Ovary (tissue), 7 donors: ENCODE measurements at regions not wholly inside any gene's neighbourhood (a gene's known extent, or its start where the extent isn't known, plus 50 kb on each side); places are given as distances from the start of the nearest gene placed in this dataset.
"Not testable (repeated sequence)": the region's sequence is repeated elsewhere in the genome, so short reads cannot be mapped to it uniquely, and the experiment has no call there.

Experiments
- DNase-seq, 5 donors: peaks; one replicate each; pipeline ENCODE4 v3.0.0-alpha.2; 2019 to 2020
- H3K27ac ChIP-seq, 2 donors: fragments of 200-600 bp; one replicate each; pipeline versions ENCODE4 v1.5.1 to v1.8.0; 2019 to 2022
- H3K27me3 ChIP-seq: fragments of 200-600 bp; one replicate; pipeline ENCODE4 v1.8.0; 2022
- H3K36me3 ChIP-seq: fragments of 200-600 bp; sonication (generic); one replicate; pipeline ENCODE4 v1.5.1; 2019
- H3K4me1 ChIP-seq: one replicate; pipeline ENCODE4 v1.8.1; 2013; ENCODE audit warnings: mild to moderate bottlenecking, moderate library complexity; ENCODE audit not compliant: insufficient read depth
- H3K4me3 ChIP-seq: fragments of 200-600 bp; sonication (generic); one replicate; pipeline ENCODE4 v1.5.1; 2017
- H3K9me3 ChIP-seq, 2 donors: fragments of 200-600 bp in 1 of 2; sonication (generic) in 1 of 2; one replicate each; pipeline versions ENCODE4 v1.5.1 to v1.8.1; 2013 to 2019; ENCODE audit warnings: mild to moderate bottlenecking in 1 of 2, moderate library complexity in 1 of 2
- EP300 ChIP-seq: sonication (generic); formaldehyde crosslinking; IDR thresholded peaks from one replicate; pipeline ENCODE4 v1.6.1; 2017; ENCODE audit warnings: antibody characterized with exemption
- POLR2A ChIP-seq: fragments of 450-650 bp; IDR thresholded peaks from one replicate; pipeline ENCODE4 v1.6.1; 2017; ENCODE audit warnings: antibody characterized with exemption, mild to moderate bottlenecking, moderate library complexity
- WGBS, 3 donors: extraction: QIAGEN DNeasy Blood & Tissue Kit in 1 of 3; methylation state at CpG; one replicate each; pipeline versions ENCODE4 v1.1.5 to v1.1.7; 2013 to 2017; 5-methylcytosine and 5-hydroxymethylcytosine counted together
- intact Hi-C, 4 donors: fragments of 100-400 bp; cut with DNase I; formaldehyde crosslinking; loops; one replicate each; pipeline versions ENCODE4 v1.11.0 to v1.15.1; 2022 to 2023
- TF ChIP-seq, protein P1 (sequence below), 3 donors: fragments of 450-650 bp in 2 of 3; fragments of 200-600 bp in 1 of 3; IDR thresholded peaks; one replicate each; pipeline versions ENCODE4 v1.5.1 to v1.8.0; 2016 to 2022; ENCODE audit warnings: antibody characterized with exemption in 3 of 3, mild to moderate bottlenecking in 1 of 3
- donor health status: DM: no; HTN: no; CAD: no; lungs with moderate emphysema.
- donor health status: DM: no; HTN: no; CAD: no.
- donor health status: Bipolar disorder and iron deficiency.
- donor health status: DM: no; HTN: no; CAD: no.
- donor health status: DM: yes; HTN: yes; CAD: no.

GRCh38 chr4:95929448-95930064, 89.7 kb downstream of the PDHA2 start:
- Histone ChIP-seq H3K9me3 (no peaks in the 10 kb centered on the region), H3K4me3 (no peak overlapping the region), H3K27ac (no peak overlapping the region), H3K27me3 (no peaks in the 10 kb centered on the region), H3K36me3 (no peaks in the 10 kb centered on the region), H3K4me1 (no peaks in the 10 kb centered on the region)
- TF ChIP-seq EP300, result no peak
- no peak for TF ChIP-seq POLR2A
- TF ChIP-seq, protein P1, sequence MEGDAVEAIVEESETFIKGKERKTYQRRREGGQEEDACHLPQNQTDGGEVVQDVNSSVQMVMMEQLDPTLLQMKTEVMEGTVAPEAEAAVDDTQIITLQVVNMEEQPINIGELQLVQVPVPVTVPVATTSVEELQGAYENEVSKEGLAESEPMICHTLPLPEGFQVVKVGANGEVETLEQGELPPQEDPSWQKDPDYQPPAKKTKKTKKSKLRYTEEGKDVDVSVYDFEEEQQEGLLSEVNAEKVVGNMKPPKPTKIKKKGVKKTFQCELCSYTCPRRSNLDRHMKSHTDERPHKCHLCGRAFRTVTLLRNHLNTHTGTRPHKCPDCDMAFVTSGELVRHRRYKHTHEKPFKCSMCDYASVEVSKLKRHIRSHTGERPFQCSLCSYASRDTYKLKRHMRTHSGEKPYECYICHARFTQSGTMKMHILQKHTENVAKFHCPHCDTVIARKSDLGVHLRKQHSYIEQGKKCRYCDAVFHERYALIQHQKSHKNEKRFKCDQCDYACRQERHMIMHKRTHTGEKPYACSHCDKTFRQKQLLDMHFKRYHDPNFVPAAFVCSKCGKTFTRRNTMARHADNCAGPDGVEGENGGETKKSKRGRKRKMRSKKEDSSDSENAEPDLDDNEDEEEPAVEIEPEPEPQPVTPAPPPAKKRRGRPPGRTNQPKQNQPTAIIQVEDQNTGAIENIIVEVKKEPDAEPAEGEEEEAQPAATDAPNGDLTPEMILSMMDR (IDR thresholded peaks at IDR 0.05), result no peak
- 47 to 71% (median 70%) methylated on average over 1 of the region's 1 CpG for WGBS, 3 donors
- intact Hi-C loops, result no loop called here
- no peak for DNase-seq

GRCh38 chr4:95939141-95939540, 99.2 kb downstream of the PDHA2 start:
- Histone ChIP-seq H3K27ac (no peak overlapping the region), H3K4me1 (no peaks in the 10 kb centered on the region), H3K27me3 (no peaks in the 10 kb centered on the region), H3K9me3 (no peaks in the 10 kb centered on the region), H3K36me3 (no peaks in the 10 kb centered on the region), H3K4me3 (no peak overlapping the region)
- WGBS, 3 donors, result 83 to 100% (median 97%) methylated on average over 1 of the region's 1 CpG
- intact Hi-C loops, result no loop called here
- TF ChIP-seq, protein P1 (IDR thresholded peaks at IDR 0.05), result no peak
- TF ChIP-seq EP300 (no peak), POLR2A (no peak)
- no peak for DNase-seq

GRCh38 chr4:95949136-95949765, 109.4 kb downstream of the PDHA2 start:
- Histone ChIP-seq H3K4me1 (no peaks in the 10 kb centered on the region), H3K9me3 (no peaks in the 10 kb centered on the region), H3K36me3 (no peaks in the 10 kb centered on the region), H3K27me3 (no peaks in the 10 kb centered on the region), H3K27ac (no peak overlapping the region), H3K4me3 (no peak overlapping the region)
- DNase-seq, result no peak
- no peak for TF ChIP-seq EP300
- no peak for TF ChIP-seq POLR2A
- TF ChIP-seq, protein P1 (IDR thresholded peaks at IDR 0.05), result no peak
- 26 to 36% (median 28%) methylated on average over 3 of the region's 3 CpGs for whole genome bisulfite sequencing, 3 donors
- intact Hi-C loops, result no loop called here

- intact Hi-C loops, result no loop called here
- Histone ChIP-seq H3K4me3 (no peak overlapping the region), H3K4me1 (no peaks in the 10 kb centered on the region), H3K27ac (no peak overlapping the region), H3K36me3 (no peaks in the 10 kb centered on the region), H3K27me3 (no peaks in the 10 kb centered on the region), H3K9me3 (no peaks in the 10 kb centered on the region)
- WGBS, 3 donors, result 92 to 96% (median 95%) methylated on average over 1 of the region's 1 CpG
- no peak for DNase-seq
- TF ChIP-seq, protein P1 (IDR thresholded peaks at IDR 0.05), result no peak
- TF ChIP-seq POLR2A (no peak), EP300 (no peak)
Observed at GRCh38 chr4:95949808-95950207, 109.9 kb downstream of the PDHA2 start.

GRCh38 chr4:95952538-95952937, 112.6 kb downstream of the PDHA2 start:
- H3K9me3 ChIP-seq, H3K36me3 ChIP-seq, H3K4me3 ChIP-seq, DNase-seq, H3K27ac ChIP-seq, H3K27me3 ChIP-seq, H3K4me1 ChIP-seq, intact Hi-C loops: not testable (repeated sequence)
- WGBS, 3 donors, result 37 to 57% (median 41%) methylated on average over 2 of the region's 2 CpGs
